H9 (cell line): ENCODE measurements at regions not wholly inside any gene's neighbourhood (a gene's known extent, or its start where the extent isn't known, plus 50 kb on each side); places are given as distances from the start of the nearest gene placed in this dataset.

Experiments used
- DNase-seq: peaks from one replicate; pipeline ENCODE4 v3.0.0-alpha.2; 2017
- H2AFZ ChIP-seq: one replicate; pipeline ENCODE4 v1.6.1; 2013; ENCODE audit warnings: mild to moderate bottlenecking, low read length, control low read depth, moderate library complexity
- H2AK5ac ChIP-seq: 2 replicates; pipeline ENCODE4 v1.6.1; 2013; ENCODE audit warnings: low read length, control low read depth, mixed read lengths; ENCODE audit not compliant: insufficient read length
- H2BK120ac ChIP-seq: one replicate; pipeline ENCODE4 v1.6.1; 2013; ENCODE audit warnings: low read depth, mild to moderate bottlenecking, low read length, control low read depth, inconsistent platforms; ENCODE audit not compliant: poor library complexity, severe bottlenecking
- H2BK12ac ChIP-seq: 2 replicates; pipeline ENCODE4 v1.6.1; 2013; ENCODE audit warnings: low read length, control low read depth, mixed read lengths, low read depth; ENCODE audit not compliant: insufficient read length
- H2BK15ac ChIP-seq: 2 replicates; pipeline ENCODE4 v1.6.1; 2013; ENCODE audit warnings: low read depth, low read length, control low read depth
- H2BK20ac ChIP-seq: one replicate; pipeline ENCODE4 v1.6.1; 2013; ENCODE audit warnings: low read depth, mild to moderate bottlenecking, low read length, control low read depth, inconsistent platforms; ENCODE audit not compliant: poor library complexity, severe bottlenecking
- H2BK5ac ChIP-seq: 2 replicates; pipeline ENCODE4 v1.6.1; 2013; ENCODE audit warnings: low read length, control low read depth, mixed read lengths; ENCODE audit not compliant: insufficient read length
- H3K14ac ChIP-seq: 2 replicates; pipeline ENCODE4 v1.6.1; 2013; ENCODE audit warnings: low read length, control low read depth; ENCODE audit not compliant: insufficient read depth
- H3K18ac ChIP-seq: 2 replicates; pipeline ENCODE4 v1.6.1; 2013; ENCODE audit warnings: low read depth, mild to moderate bottlenecking, mixed read lengths, low read length, control low read depth; ENCODE audit not compliant: insufficient read length
- H3K23ac ChIP-seq: 2 replicates; pipeline ENCODE4 v1.6.1; 2013; ENCODE audit warnings: low read length, control low read depth, mixed read lengths, low read depth; ENCODE audit not compliant: insufficient read length
- H3K23me2 ChIP-seq: 2 replicates; pipeline ENCODE4 v1.6.1; 2013; ENCODE audit warnings: low read depth, mild to moderate bottlenecking, mixed read lengths, low read length, control low read depth; ENCODE audit not compliant: insufficient read length, poor library complexity, severe bottlenecking
- H3K27ac ChIP-seq: 2 replicates; pipeline ENCODE4 v1.5.1; 2013; ENCODE audit warnings: low read length, control low read depth, mixed read lengths, low read depth; ENCODE audit not compliant: insufficient read length
- H3K27me3 ChIP-seq: 2 replicates; pipeline ENCODE4 v1.6.1; 2013; ENCODE audit warnings: low read length, control low read depth, inconsistent platforms; ENCODE audit not compliant: insufficient read depth
- H3K4ac ChIP-seq: 2 replicates; pipeline ENCODE4 v1.6.1; 2013; ENCODE audit warnings: low read depth, mild to moderate bottlenecking, control low read depth, inconsistent platforms, low read length, moderate library complexity
- H3K4me1 ChIP-seq: 2 replicates; pipeline ENCODE4 v1.6.1; 2013; ENCODE audit warnings: low read length, control low read depth, inconsistent platforms; ENCODE audit not compliant: insufficient read depth
- H3K4me2 ChIP-seq: 2 replicates; pipeline ENCODE4 v1.6.1; 2013; ENCODE audit warnings: low read length, control low read depth, mixed read lengths; ENCODE audit not compliant: insufficient read length, insufficient read depth
- H3K56ac ChIP-seq: 2 replicates; pipeline ENCODE4 v1.6.1; 2013; ENCODE audit warnings: low read depth, mild to moderate bottlenecking, mixed read lengths, low read length, control low read depth; ENCODE audit not compliant: insufficient read length
- H3K79me1 ChIP-seq: 2 replicates; pipeline ENCODE4 v1.6.1; 2013; ENCODE audit warnings: low read depth, mild to moderate bottlenecking, moderate library complexity, low read length, control low read depth, inconsistent platforms; ENCODE audit not compliant: insufficient read depth, poor library complexity, severe bottlenecking
- H3K79me2 ChIP-seq: 2 replicates; pipeline ENCODE4 v1.6.1; 2013; ENCODE audit warnings: low read length, control low read depth, inconsistent platforms; ENCODE audit not compliant: insufficient read depth
- H3K9ac ChIP-seq: 2 replicates; pipeline ENCODE4 v1.6.1; 2013; ENCODE audit warnings: low read length, control low read depth, mixed read lengths; ENCODE audit not compliant: insufficient read length; ENCODE audit errors: extremely low read depth
- H3K9me3 ChIP-seq: one replicate; pipeline ENCODE4 v1.6.1; 2013; ENCODE audit warnings: low read depth, low read length, inconsistent platforms; ENCODE audit not compliant: control insufficient read depth
- H3T11ph ChIP-seq: one replicate; pipeline ENCODE4 v1.6.1; 2013; ENCODE audit warnings: mild to moderate bottlenecking, low read length, control low read depth, inconsistent platforms
- H4K20me1 ChIP-seq: one replicate; pipeline ENCODE4 v1.6.1; 2013; ENCODE audit not compliant: control insufficient read depth, insufficient read length, insufficient read depth
- H4K5ac ChIP-seq: 2 replicates; pipeline ENCODE4 v1.6.1; 2013; ENCODE audit warnings: low read depth, mild to moderate bottlenecking, mixed read lengths, low read length, control low read depth; ENCODE audit not compliant: insufficient read length
- H4K8ac ChIP-seq: replicated peaks from 2 replicates; pipeline ENCODE4 v1.6.1; 2013; ENCODE audit warnings: low read length, control low read depth, mixed read lengths, low read depth; ENCODE audit not compliant: insufficient read length
- H4K91ac ChIP-seq: 2 replicates; pipeline ENCODE4 v1.6.1; 2013; ENCODE audit warnings: low read depth, mild to moderate bottlenecking, moderate library complexity, mixed read lengths, low read length, control low read depth; ENCODE audit not compliant: insufficient read length
- H3K27ac Mint-ChIP-seq, 3 experiments: 2 replicates in 2 of 3; 3 replicates in 1 of 3; pipeline ENCODE4 v1.8.0; 2020 to 2021; ENCODE audit warnings: mixed read lengths in 3 of 3, mild to moderate bottlenecking in 1 of 3, moderate library complexity in 1 of 3
- H3K27me3 Mint-ChIP-seq: 2 replicates; pipeline ENCODE4 v1.8.0; 2021; ENCODE audit warnings: low read depth, mild to moderate bottlenecking, moderate library complexity, mixed read lengths
- H3K36me3 Mint-ChIP-seq, 3 experiments: 2 replicates in 2 of 3; 3 replicates in 1 of 3; pipeline ENCODE4 v1.8.0; 2020 to 2021; ENCODE audit warnings: low read depth in 3 of 3, mixed read lengths in 3 of 3; ENCODE audit not compliant: insufficient read depth in 1 of 3
- H3K4me1 Mint-ChIP-seq, 2 experiments: 2 replicates each; pipeline ENCODE4 v1.8.0; 2020; ENCODE audit warnings: mixed read lengths in 2 of 2
- H3K4me3 Mint-ChIP-seq, 2 experiments: 2 replicates in 1 of 2; 3 replicates in 1 of 2; pipeline ENCODE4 v1.8.0; 2020 to 2021; ENCODE audit warnings: mild to moderate bottlenecking in 2 of 2, mixed read lengths in 2 of 2, moderate library complexity in 1 of 2
- H3K9me3 Mint-ChIP-seq, 2 experiments: 2 replicates in 1 of 2; 3 replicates in 1 of 2; pipeline ENCODE4 v1.8.0; 2020; ENCODE audit warnings: mild to moderate bottlenecking in 2 of 2, mixed read lengths in 2 of 2, moderate library complexity in 1 of 2
- CTCF ChIP-seq: fragments of 200-600 bp; sonication (generic); conservative IDR thresholded peaks from 3 replicates; pipeline ENCODE4 v1.8.0; 2021; ENCODE audit warnings: antibody characterized with exemption, mild to moderate bottlenecking
- WGBS: extraction: QIAGEN DNeasy Blood & Tissue Kit; methylation state at CpG from one replicate; pipeline ENCODE4 v1.1.7; 2013; ENCODE audit warnings: missing lambda C conversion rate, low lambda C conversion rate, mixed read lengths; ENCODE audit not compliant: insufficient read length; ENCODE audit errors: extremely low coverage; 5-methylcytosine and 5-hydroxymethylcytosine counted together

GRCh38 chr3:36013425-36013824, 366.9 kb upstream of the STAC start:
- TF ChIP-seq CTCF, result no peak
- Histone ChIP-seq H4K8ac (no peak overlapping the region), H3T11ph (no peak overlapping the region), H3K4me2 (no peak overlapping the region), H3K27me3 (no peaks in the 10 kb centered on the region), H2BK15ac (no peak overlapping the region), H3K9me3 (no peaks in the 10 kb centered on the region), H3K23ac (no peak overlapping the region), H3K56ac (no peak overlapping the region), H4K91ac (no peak overlapping the region), H4K5ac (no peak overlapping the region), H2BK12ac (no peak overlapping the region), H2BK120ac (no peak overlapping the region), H3K14ac (no peak overlapping the region), H3K18ac (no peak overlapping the region), H3K79me2 (no peaks in the 10 kb centered on the region), H4K20me1 (no peaks in the 10 kb centered on the region), H2AFZ (no peak overlapping the region), H3K4me1 (no peaks in the 10 kb centered on the region), H2BK20ac (no peak overlapping the region), H2BK5ac (no peak overlapping the region), H3K4ac (no peak overlapping the region), H3K9ac (no peak overlapping the region), H3K27ac (no peak overlapping the region), H3K79me1 (no peaks in the 10 kb centered on the region), H2AK5ac (no peak overlapping the region), H3K23me2 (no peaks in the 10 kb centered on the region)
- Mint-ChIP-seq H3K27me3 (no peaks in the 10 kb centered on the region), H3K9me3 (peaks cover 4% of the 10 kb centered on the region in 2 experiments; a peak in 4 of 5 replicates), H3K4me1 (0 out of 4 replicates have a peak, but pooled peaks cover 0 to 9% of the 10 kb centered on the region in 2 experiments), H3K27ac (no peak overlapping the region; a peak in 2 of 7 replicates), H3K36me3 (peaks cover 0 to 6% (median 0%) of the 10 kb centered on the region in 3 experiments; a peak in 5 of 7 replicates), H3K4me3 (no peak overlapping the region)
- no CpG with 5 or more reads among the region's 1 CpG for WGBS
- DNase-seq, result no peak
